ENCODE measurements at regions not wholly inside any gene's neighbourhood (a gene's known extent, or its start where the extent isn't known, plus 50 kb on each side); places are given as distances from the start of the nearest gene placed in this dataset.

- DNase-seq = no peak
These were observed 1258.8 kb downstream of the BRD1 start for GRCh38 chr22:48568736-48569330.

DNA sequence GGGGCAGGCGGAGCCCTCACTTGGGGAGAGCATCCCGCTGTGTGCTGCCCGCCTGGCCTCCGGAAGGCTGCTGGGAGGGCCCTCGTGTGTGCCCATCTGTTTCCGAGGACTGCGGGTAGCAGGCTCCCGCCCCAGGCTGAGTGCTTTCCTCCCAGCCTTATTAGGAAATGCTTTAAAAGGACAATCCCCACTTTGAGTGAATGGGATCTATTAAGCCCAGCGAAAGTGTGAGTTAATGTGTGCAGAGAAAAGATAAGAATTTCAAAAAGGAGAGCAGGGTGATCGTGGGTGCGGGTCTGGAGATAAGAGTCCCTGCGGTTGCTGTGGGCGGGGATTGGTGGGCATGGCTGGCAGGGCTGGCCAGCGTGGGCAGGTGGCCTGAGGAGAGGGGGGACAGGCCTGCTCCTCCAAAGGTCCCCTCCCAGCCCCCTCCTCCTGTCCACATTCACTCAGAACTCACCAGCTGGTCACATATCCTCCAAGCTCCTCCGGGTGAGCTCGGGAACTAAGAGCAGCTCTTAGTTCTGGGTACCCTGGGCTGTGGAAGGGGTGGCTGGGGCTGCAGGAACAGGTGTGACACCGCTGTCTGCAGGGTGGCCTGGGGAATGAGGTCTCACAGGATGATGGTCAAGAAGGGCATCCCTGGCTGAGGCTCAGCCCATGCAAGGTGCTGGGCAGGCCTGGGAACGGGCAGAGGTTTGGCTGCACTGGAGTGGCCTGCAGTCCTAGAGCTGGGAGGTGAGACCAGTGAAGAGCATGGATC, 1260.3 kb downstream of the BRD1 start:
- DNase-seq = no peak

- DNase-seq = no peak
These were observed 1260.9 kb downstream of the BRD1 start for GRCh38 chr22:48566741-48567140.

DNA sequence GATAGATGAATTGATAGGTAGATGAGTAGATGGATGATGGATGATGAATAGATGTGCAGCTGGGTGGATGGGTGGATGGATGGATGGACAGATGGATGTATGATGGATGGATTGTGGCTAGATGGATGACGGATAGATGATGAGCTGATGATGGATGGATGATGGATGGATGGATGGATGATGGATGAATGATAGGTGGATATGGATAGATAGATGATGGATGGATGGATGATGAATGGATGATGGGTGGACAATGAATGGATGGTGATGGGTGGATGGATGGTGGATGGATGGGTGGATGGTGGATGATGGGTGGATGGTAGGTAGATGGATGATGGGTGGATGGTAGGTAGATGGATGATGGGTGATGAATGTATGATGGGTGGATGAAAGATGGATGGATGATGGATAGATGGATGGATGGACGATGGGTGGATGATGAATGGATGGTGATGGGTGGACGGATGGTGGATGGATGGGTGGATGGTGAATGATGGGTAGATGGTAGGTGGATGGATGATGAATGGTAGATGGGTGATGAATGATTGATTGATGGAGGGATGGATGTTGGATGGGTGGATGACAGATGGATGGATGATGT, 1261.7 kb downstream of the BRD1 start:
- no peak for DNase-seq

DNA sequence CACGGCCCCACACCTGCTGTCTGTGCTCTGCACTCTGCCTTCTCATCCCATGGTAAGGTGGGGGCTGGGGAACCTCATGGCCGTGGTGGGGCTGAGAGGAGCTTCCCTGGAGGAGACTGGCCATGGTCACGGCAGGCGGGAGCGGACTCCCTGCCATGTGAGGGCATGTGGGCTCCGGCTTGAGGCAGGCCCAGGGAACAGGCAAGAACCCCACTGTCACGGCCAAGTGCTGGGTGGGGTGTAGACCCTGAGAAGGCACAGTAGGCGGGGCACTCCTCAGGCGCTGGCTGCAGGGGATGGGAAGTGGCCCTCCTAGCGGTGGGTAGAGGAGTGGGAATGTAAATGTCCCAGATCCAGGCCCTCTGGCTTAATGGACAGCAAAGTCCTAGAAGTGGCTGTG, 1262.7 kb downstream of the BRD1 start:
- no peak for DNase-seq

GRCh38 chr22:48563966-48564330, 1263.7 kb downstream of the BRD1 start:
- no peak for DNase-seq

DNA sequence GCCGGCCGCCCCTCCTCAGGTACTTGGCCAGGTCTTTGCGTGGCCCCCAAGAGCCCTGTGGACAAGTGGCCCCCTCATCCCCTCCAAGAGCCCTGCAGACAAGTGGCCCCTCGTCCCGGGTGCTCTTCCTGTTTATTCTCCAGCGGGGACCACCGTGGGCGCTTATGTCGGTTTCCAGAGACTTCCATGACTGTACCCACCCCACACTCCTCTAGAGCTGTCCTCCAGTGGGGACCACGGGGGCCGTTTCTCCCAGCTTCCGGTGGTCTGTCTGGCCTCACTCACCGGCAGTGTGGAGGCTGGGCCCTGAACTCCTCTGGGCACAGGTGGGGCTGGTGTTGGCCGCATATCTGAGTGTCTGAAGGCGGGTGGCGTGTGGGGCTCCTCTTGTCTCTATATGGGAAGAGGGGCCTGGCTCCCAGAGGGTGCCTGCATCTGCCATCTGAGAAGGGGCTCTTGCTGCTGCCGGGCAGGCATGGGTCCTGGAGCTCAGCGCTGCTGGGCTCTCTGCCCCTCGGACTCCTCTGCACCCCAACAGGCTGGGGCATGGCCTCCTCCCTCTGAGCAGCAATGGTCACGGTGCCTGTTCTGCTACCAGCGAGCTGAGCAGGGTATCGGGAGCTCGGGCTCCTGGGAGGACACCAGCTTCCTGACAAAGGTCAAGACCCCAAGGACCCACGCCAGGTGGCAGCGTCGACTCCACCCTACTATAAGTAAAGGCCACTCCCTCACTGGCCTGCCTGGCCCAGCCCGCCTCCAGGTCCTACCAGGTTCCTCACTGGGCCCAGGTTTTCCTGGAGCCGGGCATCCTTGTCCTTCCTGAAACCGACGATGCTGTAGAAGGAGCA, 1264.3 kb downstream of the BRD1 start:
- no peak for DNase-seq

DNA sequence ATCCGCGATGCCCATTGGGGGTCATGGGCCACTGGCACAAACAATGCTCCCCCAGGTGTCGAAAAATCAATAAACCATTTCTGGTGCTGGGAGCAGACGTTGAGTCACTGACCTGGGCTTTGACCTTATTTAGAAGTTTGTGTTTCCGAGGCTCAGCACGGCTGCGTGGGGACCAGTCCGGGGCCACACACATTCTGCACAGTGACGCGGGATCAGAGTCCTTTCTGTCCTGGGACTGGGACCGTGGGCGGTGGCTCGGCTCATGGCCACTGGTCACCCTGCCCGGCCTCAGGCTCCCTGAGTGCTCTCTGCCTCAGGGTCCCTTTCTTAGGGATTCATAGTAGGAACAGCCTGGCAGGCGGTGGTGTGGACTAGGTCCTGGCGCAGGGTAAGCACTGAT, 1266.0 kb downstream of the BRD1 start:
- DNase-seq = no peak

GRCh38 chr22:48560836-48561235, 1266.8 kb downstream of the BRD1 start:
- DNase-seq = no peak

DNA sequence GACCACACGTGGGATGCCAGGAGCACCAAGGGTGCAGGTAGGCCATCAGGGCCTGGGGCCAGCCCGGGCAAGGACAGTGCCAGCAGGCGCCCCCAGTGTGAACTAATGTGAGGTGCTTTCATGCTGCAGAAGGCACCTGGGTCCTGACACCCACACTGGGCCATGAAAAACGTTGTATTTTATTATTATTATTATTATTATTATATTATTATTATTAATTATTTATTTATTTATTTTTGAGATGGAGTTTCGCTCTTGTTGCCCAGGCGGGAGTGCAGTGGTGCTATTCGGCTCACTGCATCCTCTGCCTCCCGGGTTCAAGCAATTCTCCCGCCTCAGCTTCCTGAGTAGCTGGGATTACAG, 1267.3 kb downstream of the BRD1 start:
- no peak for DNase-seq

DNA sequence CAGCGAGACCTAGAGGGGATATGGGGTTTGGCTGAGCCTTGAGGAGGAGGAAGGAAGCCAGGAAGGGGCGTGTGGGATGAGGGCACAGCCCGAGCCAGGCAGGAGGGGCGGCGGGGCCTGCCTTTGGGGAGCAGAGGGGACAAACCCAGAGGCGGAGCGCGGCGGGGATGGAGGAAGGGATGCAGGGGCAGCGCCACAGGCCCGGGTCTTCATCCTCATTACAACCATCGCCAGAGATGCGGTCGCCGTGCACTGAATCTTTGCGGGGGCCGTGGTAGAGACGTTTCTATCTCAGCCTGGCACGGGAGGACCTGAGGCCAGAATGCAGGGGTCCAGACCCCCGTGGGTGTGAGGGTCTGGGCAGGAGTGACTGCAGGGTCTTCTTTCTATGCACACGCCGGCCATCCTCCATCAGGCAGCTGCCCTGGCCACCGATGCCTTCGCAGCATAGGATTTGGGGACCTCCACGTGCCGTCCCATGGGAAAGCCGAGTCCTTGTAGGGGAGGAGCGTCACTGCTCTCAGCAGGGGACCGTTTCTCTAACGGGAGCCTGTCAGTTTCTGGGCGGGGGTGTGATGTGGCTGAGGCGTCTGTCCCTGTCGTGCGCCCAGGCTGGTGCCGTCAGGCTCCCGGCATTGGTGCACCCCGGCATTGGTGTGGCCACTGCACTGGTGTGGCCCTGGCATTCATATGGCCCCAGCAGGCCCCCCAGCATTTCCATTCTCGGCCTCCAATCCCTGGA, 1267.9 kb downstream of the BRD1 start:
- no peak for DNase-seq

GRCh38 chr22:48558606-48559402, 1268.9 kb downstream of the BRD1 start:
- DNase-seq = no peak

- no peak for DNase-seq
These were observed 1269.7 kb downstream of the BRD1 start for GRCh38 chr22:48558016-48558415.

- DNase-seq = no peak
These were observed 1270.2 kb downstream of the BRD1 start for GRCh38 chr22:48557473-48557872.

DNA sequence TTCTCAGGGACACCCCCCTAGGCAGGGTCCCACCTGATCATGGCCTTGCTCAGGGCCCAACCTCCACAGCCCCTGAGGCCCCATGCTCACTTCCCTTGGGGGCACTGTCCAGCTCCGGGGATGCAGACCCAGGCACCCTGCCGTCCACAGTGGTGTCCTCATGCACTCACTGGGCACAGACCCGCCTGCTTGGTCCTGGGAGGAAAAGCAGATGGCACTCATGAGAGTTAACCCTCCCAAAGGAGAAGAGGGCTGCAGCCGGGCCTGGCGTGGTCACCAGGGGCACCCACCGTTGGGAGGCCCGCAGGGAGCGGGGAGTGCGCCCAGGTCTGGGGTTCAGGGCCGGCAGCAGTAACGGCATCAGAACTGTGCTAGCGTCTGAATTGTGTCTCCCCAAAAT, 1270.9 kb downstream of the BRD1 start:
- no peak for DNase-seq

GRCh38 chr22:48556222-48556621, 1271.5 kb downstream of the BRD1 start:
- DNase-seq = no peak

DNA sequence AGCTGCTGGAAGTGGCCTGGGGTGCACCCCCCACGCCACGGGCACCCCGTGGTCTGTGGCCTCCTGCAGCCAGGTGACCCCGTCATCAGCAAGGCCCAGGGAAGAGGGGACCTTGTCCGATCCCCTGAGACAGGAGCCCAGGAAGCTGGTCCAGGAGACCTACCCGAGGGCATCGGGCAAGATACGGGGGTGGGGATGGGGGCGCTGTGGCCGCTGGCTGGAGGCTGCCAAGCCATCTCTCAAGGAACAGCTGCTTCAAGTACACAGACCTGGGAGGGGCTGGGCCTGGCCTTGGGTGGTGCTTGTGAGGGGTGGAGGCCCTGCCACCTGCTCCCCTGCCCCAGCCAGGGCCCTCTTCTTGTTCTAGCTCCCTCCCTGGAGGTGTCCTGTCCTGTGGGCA, 1272.1 kb downstream of the BRD1 start:
- no peak for DNase-seq

GRCh38 chr22:48554893-48555572, 1272.6 kb downstream of the BRD1 start:
- DNase-seq = no peak

DNA sequence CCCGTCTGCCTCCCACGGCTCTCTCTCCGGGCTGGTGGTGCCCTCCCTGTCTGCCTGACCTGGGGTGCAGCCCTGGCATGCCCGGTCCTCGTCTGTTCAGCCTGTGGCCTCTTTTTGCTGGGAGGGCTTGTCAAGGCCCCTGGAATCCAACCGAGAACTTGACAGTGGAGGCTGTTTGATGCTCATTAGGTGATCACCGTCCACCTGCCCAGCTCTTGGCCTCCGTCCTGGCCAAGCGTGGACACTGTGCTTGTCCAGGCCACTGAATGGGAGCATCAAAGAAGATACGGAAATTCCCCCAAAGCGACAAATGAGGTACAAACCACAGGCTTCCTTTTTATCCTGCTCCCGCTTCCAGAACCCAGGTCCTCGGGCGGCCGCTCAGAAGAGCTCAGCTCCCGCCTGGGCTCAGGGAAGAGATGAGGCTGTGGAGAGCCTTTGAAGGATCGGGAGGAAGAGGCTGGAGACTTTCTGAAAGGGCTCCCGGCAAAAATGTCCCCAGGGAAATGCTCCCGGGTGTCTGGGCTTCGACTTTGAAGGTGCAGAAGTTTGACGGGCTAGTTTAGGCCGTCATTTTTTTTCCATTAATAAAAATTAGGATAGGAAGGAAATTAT, 1273.9 kb downstream of the BRD1 start:
- no peak for DNase-seq

DNA sequence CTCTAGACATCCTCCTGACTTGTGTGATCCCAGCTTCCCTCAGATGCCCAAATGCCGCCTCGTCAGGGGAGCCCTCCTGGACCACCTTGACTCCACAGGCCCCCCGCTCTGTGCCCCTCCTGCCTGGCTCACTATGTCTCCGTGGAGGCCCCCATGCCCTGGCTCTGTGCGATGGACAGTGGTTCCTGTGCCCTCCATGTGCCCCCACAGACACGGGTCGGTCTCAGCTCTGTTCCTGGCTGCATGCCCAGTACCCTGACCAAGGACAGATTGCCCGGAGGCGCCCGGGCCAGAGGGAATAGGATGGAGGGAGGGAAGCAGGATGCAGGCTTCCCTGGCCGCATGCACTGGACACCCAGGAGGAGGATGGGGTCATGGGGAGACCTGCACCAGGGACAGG, 1274.6 kb downstream of the BRD1 start:
- no peak for DNase-seq

DNA sequence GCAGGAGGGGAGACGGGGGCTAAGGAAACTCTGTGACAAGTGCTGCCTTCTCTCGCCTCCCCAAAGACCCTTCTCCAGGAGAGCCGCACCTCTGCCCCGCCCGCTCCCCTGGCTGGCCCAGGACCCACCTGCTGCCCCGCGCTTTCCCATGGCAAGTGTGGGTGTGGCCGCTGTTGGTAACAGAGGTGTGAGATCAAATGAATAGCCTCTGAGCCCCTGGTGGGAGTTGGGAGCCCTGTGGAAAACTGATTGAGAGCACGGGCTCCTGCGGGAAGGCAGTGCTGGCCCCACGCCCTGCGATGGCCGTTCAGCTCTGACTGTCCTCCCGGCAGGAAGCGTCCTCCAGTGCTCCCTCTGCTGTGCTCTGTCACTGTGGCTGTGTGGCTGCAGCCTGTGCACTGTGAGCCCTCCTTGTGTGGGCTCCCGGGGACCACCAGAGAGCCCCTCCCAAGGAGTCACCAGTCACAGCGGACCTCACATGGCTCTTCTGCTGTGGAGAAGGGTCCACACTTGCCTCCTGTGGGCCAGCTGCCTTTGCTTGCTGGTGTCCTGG, 1275.9 kb downstream of the BRD1 start:
- DNase-seq = no peak

Measured in stimulated activated CD4-positive, alpha-beta T cell treated with anti-CD3 and anti-CD28 coated beads, Interleukin-12 subunit alpha, Interleukin-12 subunit beta, amount 100 ng/mL, for 4 hours (primary cell).